Right lung (tissue), 2 donors: ENCODE measurements at regions not wholly inside any gene's neighbourhood (a gene's known extent, or its start where the extent isn't known, plus 50 kb on each side); places are given as distances from the start of the nearest gene placed in this dataset.
A peak's percentile ranks its signal among the peaks of the same experiment; 100 is the strongest.
"Not testable (repeated sequence)": the region's sequence is repeated elsewhere in the genome, so short reads cannot be mapped to it uniquely, and the experiment has no call there.

Source experiments
- DNase-seq, 2 donors: peaks; one replicate each; pipeline ENCODE4 v3.0.0-alpha.2; 2013

GRCh38 chr13:30816736-30817135 is 81.4 kb downstream of the ALOX5AP start:
- DNase-seq, result no peak

DNA sequence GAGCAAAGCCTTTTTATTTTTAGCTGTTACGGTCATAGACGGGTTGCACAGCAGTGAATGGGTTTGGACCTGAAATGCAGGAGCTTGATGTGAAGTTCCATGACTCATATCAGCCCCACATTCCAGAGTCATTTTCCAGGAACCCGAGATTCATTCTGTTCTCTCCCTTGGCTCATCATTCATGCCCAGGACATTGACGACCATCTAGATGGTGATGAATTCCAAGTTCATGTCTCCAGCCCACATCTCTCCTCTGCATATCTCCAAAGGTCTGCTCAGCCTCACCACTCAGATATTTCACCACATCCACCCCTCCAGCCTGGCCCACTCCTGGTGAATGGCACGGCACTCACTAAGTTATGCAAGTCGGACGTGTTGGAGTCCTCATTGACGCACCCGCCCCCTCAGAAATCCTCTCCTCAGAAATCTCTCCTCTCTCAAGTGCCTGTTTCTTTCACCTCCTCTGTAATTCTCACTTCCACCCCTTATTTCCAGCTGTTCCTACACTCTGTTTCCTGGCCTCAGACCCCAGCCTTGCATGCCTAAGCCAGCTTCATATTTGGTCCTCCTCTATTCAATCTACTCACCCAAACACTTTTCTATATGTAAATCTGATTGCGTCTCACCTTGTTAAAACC is 83.1 kb downstream of the ALOX5AP start:
- DNase-seq, result no peak

DNA sequence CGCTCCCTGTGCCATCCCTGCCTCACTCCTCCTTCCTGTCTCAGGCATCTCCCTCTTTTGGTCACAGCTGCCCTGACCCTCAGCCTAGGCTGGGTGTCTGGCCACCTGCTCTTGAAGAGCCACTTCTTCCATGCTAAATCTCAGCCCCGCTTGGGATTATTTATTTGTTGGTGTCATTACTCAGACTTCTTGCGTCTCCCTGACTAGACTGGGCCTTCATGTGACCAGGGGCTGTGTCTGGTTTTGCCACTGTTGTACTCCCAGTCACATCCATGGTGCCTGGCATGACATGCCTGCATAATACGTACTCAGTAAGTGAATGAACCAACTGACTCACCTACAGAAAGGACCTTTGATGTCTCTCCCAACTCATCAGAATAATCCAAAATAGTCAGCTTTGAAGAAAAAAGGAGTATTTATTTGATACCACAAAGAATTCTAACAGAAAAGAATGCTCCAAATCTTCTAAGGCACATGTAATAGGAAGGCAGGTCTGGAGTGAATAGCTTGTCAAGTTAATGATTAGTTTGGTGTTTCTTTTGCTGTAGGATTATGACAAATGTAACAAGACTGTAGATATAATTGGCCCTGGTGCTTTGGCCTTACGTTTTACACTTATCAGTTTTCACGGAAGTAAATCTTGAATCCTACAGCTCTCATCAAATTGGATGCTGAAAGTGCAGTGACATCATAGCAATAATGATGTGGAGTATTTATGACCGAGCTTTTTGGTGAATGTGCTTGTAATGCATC is 84.0 kb downstream of the ALOX5AP start:
- DNase-seq, result no peak

DNA sequence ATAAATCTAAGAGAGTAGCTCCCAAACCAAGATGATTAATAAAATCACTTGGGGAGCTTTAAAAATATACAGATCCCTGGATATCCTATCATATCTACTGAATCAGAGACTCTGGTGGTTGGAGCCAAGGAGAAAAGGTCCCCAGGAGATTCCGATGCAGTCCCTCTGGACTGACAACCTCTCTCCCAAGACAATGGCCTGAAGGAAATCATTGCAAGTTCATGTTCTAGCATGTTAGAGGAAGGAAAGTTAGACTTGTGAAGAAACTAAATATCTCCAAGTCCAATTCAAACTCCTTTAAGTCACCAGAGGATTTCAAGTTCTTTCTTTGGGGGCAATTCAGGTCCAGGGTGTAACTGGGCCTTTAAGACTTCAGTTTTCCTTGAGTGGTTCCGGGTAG is 84.7 kb upstream of the MEDAG start:
- no peak for DNase-seq

- DNase-seq, result no peak
Observed at GRCh38 chr13:30824651-30825050, 81.4 kb upstream of the MEDAG start.

DNA sequence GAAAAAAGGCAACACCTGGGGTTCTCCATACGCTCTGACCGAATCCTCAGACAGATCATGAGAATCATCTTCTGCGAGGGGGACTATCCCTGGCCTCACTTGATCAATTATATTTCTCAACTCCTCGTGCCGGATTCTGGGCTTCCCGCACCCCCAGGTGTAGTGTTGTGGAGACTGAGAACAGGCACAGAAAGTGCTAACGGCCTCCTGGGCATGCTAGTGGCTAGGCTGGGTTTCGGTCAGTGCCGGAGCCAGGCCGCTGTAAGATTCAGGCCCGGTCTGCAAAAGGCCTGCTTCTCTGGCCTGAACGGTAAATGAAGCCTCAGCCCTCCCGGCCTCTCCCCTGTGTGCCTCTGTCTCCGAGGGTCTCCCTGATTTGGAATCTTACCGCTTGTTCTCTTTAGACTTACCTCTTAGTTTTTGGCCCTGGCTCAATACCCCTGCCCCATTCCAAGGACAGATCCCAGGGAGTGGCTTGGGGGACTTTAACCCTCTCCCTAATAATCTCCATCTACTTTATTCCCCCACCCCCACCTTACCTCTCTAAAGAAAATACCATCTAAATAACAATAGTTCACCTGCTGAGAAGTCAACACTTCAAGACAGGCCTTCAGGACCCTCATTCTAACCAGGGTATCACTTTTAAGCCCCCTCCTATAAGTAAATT is 79.0 kb upstream of the MEDAG start:
- no peak for DNase-seq

DNA sequence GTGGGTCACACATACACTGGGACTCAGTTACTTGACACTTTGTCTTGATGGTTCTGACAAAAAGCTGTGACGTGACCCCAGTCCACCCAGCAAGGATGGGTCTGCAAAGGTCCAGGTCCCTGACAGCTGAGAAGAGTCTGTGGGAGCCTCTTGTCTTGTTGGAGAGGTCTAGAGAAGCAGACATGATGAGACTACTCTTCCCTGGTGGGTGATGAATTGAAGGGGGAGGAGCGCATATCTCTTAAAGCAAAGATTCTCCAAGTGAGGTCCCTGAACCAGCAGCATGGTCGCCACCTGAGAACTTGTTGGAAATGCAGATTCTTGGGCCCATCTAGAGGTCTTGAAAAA is 78.5 kb upstream of the MEDAG start:
- DNase-seq, result no peak

- no peak for DNase-seq
Observed at GRCh38 chr13:30829145-30829832, 76.8 kb upstream of the MEDAG start.

GRCh38 chr13:30829833-30830637 is 76.0 kb upstream of the MEDAG start:
- no peak for DNase-seq

DNA sequence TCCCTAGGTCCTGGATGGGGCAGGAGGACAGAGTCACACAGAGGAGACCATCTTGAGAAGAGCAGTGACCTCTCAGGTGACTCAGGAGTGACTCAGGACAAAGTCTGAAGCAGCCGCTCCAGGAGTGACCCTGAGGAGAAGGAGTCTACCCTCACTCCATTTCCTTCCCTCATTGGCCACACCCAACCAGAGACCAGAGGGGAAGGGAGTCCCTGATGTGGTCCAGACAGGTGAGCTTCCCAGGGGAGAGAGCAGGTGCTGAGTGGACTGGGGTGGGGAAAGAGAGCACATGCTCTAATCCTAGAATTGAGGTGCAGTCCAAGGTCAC is 75.5 kb upstream of the MEDAG start:
- no peak for DNase-seq

DNA sequence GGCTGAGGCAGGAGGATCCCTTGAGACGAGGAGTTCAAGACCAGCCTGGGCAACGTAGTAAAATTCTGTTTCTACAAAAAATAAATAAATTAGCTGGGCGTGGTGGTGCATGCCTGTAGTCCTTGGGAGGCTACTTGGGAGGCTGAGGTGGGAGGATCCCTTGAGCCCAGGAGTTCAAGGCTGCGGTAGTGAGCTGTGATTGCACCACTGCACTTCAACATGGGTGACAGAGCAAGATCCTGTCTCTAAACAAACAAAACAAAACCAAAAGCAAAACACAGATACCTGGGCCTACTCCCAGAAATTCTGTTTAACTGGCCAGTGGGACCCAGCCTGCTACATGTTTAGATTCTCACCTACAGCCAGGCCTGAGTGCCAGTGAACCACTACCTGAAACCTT is 74.6 kb upstream of the MEDAG start:
- DNase-seq, result no peak

- DNase-seq, result no peak
Observed at GRCh38 chr13:30832377-30832776, 73.7 kb upstream of the MEDAG start.

GRCh38 chr13:30832845-30833332 is 73.2 kb upstream of the MEDAG start:
- peak; percentile 71 to 72 for DNase-seq

DNA sequence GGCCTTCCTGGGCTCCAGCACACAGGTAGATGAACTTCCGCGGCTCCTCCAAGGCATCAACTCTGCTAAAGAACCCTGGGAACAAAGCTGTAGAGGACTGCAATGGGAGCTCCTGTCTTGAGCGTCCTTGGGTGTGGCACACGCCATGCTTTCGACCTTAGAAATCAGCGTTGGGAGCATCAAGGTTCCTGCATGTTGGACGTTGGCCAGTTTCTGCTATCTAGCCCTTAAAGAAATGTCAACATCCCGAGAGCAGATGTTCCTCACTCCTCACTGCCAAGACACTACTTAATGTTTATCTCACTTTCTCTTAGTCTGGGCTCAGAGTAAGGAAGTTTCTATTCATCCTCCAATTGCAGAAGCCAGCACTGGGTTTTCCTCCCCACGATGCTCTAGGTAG is 70.6 kb upstream of the MEDAG start:
- DNase-seq, result peak in 1 of 2 donors; percentile 48

GRCh38 chr13:30837227-30838159 is 68.6 kb upstream of the MEDAG start:
- DNase-seq, result no peak

DNA sequence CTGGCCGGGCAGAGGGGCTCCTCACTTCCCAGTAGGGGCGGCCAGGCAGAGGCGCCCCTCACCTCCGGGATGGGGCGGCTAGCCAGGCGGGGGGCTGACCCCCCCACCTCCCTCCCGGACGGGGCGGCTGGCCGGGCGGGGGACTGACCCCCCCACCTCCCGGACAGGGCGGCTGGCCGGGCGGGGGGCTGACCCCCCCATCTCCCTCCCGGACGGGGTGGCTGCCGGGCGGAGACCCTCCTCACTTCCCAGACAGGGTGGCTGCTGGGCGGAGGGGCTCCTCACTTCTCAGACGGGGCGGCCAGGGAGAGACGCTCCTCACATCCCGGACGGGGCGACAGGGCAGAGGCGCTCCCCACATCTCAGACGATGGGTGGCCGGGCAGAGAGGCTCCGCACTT is 66.4 kb upstream of the MEDAG start:
- not testable (repeated sequence) for DNase-seq

DNA sequence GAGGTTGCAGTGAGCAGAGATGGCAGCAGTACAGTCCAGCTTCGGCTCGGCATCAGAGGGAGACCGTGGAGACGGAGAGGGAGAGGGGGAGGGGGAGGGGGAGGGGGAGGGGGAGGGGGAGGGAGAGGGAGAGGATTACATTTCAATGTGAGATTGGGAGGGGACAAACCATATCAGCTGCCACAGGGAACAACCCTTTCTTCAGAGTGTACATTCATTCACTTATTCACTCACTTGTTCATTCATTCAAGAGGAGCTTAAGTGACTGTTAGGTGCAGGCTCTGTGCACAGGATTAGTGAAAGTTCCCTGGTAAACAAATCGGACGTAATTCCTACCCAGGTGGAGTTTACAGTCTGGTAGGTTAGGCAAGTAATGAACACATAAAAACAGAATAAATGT is 65.6 kb upstream of the MEDAG start:
- no peak for DNase-seq

GRCh38 chr13:30841154-30841553 is 64.9 kb upstream of the MEDAG start:
- no peak for DNase-seq

GRCh38 chr13:30843548-30843947 is 62.5 kb upstream of the MEDAG start:
- DNase-seq, result no peak

DNA sequence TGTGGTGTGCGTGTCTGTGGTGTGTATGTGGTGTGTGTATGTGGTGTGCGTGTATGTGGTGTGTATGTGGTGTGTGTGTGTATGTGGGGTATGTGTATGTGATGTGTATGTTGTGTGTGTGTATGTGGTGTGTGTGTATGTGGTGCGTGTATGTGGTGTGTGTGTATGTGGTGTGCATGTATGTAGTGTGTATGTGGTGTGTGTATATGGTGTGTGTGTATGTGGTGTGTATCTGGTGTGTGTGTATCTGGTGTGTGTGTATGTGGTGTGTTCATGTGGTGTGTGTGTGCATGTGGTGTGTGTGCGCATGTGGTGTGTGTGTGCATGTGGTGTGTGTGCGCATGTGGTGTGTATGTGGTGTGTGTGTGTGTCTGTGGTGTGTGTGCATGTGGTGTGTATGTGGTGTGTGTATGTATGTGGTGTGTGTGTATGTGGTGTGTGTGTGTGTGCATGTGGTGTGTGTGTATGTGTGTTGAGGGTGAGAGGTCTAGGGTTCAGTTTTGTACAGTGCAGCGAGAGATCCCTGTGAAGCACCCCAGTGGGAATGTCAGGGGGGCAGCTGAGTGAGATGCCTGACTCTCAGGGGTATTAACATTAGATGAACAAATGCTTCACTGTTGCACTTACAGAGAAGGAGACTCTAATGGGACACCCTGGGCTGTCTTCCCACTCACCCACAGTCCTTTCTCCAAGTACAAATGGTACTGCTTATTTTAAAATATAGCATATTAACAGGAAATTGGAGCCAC is 61.3 kb upstream of the MEDAG start:
- DNase-seq, result no peak
